ENCODE measurements at regions not wholly inside any gene's neighbourhood (a gene's known extent, or its start where the extent isn't known, plus 50 kb on each side); places are given as distances from the start of the nearest gene placed in this dataset.

DNA sequence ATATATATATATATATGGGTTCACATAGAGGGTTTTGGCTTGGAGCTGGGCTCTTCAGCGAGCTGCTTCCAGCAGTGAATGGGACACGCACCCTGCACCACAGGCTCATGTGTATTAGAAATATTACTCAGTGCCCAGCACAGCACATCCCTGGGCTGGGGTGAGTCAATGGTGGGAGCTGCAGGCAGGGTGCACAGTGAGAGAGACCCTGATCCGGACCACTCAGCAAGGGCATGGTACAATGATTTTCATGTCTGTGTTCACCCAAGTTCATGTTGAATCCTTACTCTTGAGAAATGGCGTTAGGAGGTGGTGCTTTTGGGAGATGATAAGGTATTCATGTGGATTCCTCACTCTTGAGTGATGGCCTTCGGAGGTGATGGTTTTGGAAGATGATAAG, 194.7 kb downstream of the ASMT start:
- no peak for TF ChIP-seq POLR2A (IDR thresholded peaks at IDR 0.05; ENCODE audit: low read depth, low read length)
- TF ChIP-seq POLR2AphosphoS5 (IDR thresholded peaks at IDR 0.05; ENCODE audit: low read depth, low read length) = no peak
- TF ChIP-seq TAF1 (IDR thresholded peaks at IDR 0.05; ENCODE audit: borderline replicate concordance, low read depth, low read length) = no peak

Data from GM12892 (cell line).